Gastroesophageal sphincter (tissue), 3 donors: ENCODE measurements at regions not wholly inside any gene's neighbourhood (a gene's known extent, or its start where the extent isn't known, plus 50 kb on each side); places are given as distances from the start of the nearest gene placed in this dataset.

Source experiments
- CTCF ChIP-seq, 4 experiments: fragments of 200-600 bp in 2 of 4; fragments of 450-650 bp in 2 of 4; sonication (generic) in 1 of 4; IDR thresholded peaks; one replicate each; pipeline ENCODE4 v1.5.1; 2017 to 2019; ENCODE audit warnings: antibody characterized with exemption in 4 of 4, mild to moderate bottlenecking in 2 of 4, moderate library complexity in 2 of 4
- POLR2A ChIP-seq, 2 donors: fragments of 450-650 bp; IDR thresholded peaks; one replicate each; pipeline ENCODE4 v1.6.1; 2017; ENCODE audit warnings: antibody characterized with exemption in 2 of 2, mild to moderate bottlenecking in 2 of 2, moderate library complexity in 1 of 2
- POLR2AphosphoS5 ChIP-seq: sonication (generic); formaldehyde crosslinking; IDR thresholded peaks from one replicate; pipeline ENCODE4 v1.6.1; 2017; ENCODE audit warnings: antibody characterized with exemption

- TF ChIP-seq CTCF (IDR thresholded peaks at IDR 0.05) (no peak), POLR2AphosphoS5 (no peak), POLR2A (IDR thresholded peaks at IDR 0.05) (no peak)
Observed at GRCh38 chr4:136316961-136317360, 1215.3 kb downstream of the PCDH18 start.
